SK-N-SH treated with all-trans-retinoic acid at 6 μM for 48 hours (cell line): ENCODE measurements at regions not wholly inside any gene's neighbourhood (a gene's known extent, or its start where the extent isn't known, plus 50 kb on each side); places are given as distances from the start of the nearest gene placed in this dataset.

Source experiments
- ARNTL ChIP-seq: fragments of 450-650 bp; formaldehyde crosslinking; IDR thresholded peaks from 2 replicates; pipeline ENCODE4 v1.5.0; 2020; ENCODE audit warnings: low read depth, mild to moderate bottlenecking, moderate library complexity, borderline replicate concordance
- CSRNP3 ChIP-seq: fragments of 250-450 bp; sonication (Bioruptor Pico); IDR thresholded peaks from 2 replicates; pipeline ENCODE4 v1.5.1; 2021; ENCODE audit warnings: mild to moderate bottlenecking, moderate library complexity
- POU6F1 ChIP-seq: fragments of 250-450 bp; sonication (Bioruptor Pico); IDR thresholded peaks from 2 replicates; pipeline ENCODE4 v1.8.0; 2021; ENCODE audit warnings: low read depth, mild to moderate bottlenecking, moderate library complexity, borderline replicate concordance

- TF ChIP-seq POU6F1 (CRISPR knock-in tag) (no peak), ARNTL (CRISPR knock-in tag) (no peak), CSRNP3 (CRISPR knock-in tag) (no peak)
Observed at GRCh38 chr5:56640763-56641406, 174.5 kb upstream of the MAP3K1 start.
